ENCODE measurements at regions not wholly inside any gene's neighbourhood (a gene's known extent, or its start where the extent isn't known, plus 50 kb on each side); places are given as distances from the start of the nearest gene placed in this dataset.

DNA sequence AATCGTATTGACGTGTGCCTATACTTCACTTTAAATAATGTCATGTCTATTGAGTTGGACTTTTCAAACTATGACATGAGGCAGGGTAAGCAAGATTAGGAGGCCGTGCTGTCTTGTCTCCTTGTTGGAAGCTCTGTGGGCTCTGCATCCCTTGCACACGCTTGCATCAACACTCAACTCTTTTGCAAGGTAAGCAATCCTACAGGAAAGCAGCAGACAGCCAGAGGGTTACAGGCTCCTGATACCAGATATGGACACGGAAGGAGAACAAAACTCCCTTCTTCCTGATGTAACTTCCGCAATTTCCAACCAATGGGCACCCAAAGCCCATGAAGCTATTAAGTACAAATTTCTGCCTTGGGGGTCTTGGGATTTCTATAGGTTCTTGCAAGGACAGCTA is 1520.7 kb upstream of the B3GALT2 start:
- POLR2A ChIA-PET = no interaction called here
- no peak overlapping the region for H3K4me3 Mint-ChIP-seq
- CTCF ChIA-PET = no interaction called here
- intact Hi-C loops (cut with DNase I, micrococcal nuclease) = no loop called here
- ATAC-seq (no peak), DNase-seq (no peak)
- no peaks in the 10 kb centered on the region for H3K4me1 Mint-ChIP-seq
- H3K36me3 Mint-ChIP-seq (ENCODE audit: low read depth) = no peaks in the 10 kb centered on the region
- no peaks in the 10 kb centered on the region for H3K27me3 Mint-ChIP-seq
- peaks cover 2% of the 10 kb centered on the region for H3K9me3 Mint-ChIP-seq (ENCODE audit: low read depth)
- H3K27ac Mint-ChIP-seq = no peak overlapping the region

- Mint-ChIP-seq H3K9me3 (ENCODE audit: low read depth) (peaks cover 2% of the 10 kb centered on the region), H3K27me3 (no peaks in the 10 kb centered on the region), H3K4me1 (no peaks in the 10 kb centered on the region), H3K27ac (no peak overlapping the region), H3K36me3 (ENCODE audit: low read depth) (no peaks in the 10 kb centered on the region), H3K4me3 (no peak overlapping the region)
- ChIA-PET CTCF (interaction anchor here (0.9 kb wide), 1 partner anchor 37 kb away, joined by 3 read pairs; no protein-coding TSS in a partner anchor), POLR2A (no interaction called here)
- intact Hi-C loops (cut with DNase I, micrococcal nuclease) = no loop called here
- peak; percentile 16 for ATAC-seq
- no peak for DNase-seq
Observed at GRCh38 chr1:194705123-194705854, 1518.9 kb upstream of the B3GALT2 start.

DNA sequence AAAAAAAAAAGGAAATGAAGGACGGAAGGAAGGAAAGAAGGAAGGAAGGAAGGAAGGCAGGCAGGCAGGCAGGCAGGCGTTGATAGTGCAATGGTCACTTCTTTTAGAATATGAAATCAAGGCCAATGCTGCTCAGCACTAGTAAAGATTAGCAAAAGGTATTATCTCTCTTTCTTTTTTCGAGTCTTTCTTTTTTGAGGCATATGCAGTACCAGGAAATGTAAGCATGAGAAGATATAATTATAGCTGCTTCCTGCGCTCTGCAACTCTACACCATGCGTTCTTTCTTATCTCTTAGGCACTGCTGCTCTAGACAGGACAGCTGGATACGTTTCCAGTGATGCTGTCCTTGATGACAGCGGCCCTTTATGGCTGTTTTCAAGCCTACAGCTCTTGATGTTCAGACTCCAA is 1512.5 kb upstream of the B3GALT2 start:
- Mint-ChIP-seq H3K36me3 (ENCODE audit: low read depth) (no peaks in the 10 kb centered on the region), H3K4me1 (no peaks in the 10 kb centered on the region), H3K27ac (no peak overlapping the region), H3K9me3 (ENCODE audit: low read depth) (no peaks in the 10 kb centered on the region), H3K27me3 (no peaks in the 10 kb centered on the region), H3K4me3 (no peak overlapping the region)
- ChIA-PET CTCF (interaction anchor here (1.3 kb wide), 1 partner anchor 14 kb away, joined by 4 read pairs; no protein-coding TSS in a partner anchor), POLR2A (no interaction called here)
- ATAC-seq (no peak), DNase-seq (no peak)
- intact Hi-C loops (cut with DNase I, micrococcal nuclease) = no loop called here

DNA sequence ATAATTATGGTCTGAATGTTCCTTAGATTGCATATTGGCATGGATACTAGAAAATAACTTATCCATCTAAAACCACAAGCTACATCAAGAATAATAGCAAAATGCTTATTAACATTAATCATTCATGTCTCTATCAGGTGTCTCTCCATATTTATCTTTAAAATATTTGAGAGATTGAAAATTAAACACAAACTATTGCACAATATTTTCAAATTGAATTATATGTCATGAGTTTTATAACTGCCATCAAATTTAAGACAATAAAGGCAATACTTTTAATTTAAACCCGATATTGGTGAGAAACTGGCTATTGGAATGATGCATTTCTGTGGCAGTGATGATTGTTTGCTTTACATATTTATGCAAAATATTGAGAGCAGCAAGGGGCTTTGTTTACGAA is 1506.8 kb upstream of the B3GALT2 start:
- Mint-ChIP-seq H3K4me3 (no peak overlapping the region), H3K4me1 (no peaks in the 10 kb centered on the region), H3K9me3 (ENCODE audit: low read depth) (no peaks in the 10 kb centered on the region), H3K27me3 (no peaks in the 10 kb centered on the region), H3K36me3 (ENCODE audit: low read depth) (no peaks in the 10 kb centered on the region), H3K27ac (no peak overlapping the region)
- DNase-seq (no peak), ATAC-seq (no peak)
- intact Hi-C loops (cut with DNase I, micrococcal nuclease) = no loop called here
- ChIA-PET CTCF (no interaction called here), POLR2A (no interaction called here)

GRCh38 chr1:194684636-194685035 is 1498.2 kb upstream of the B3GALT2 start:
- no peaks in the 10 kb centered on the region for H3K9me3 Mint-ChIP-seq (ENCODE audit: low read depth)
- no peaks in the 10 kb centered on the region for H3K36me3 Mint-ChIP-seq (ENCODE audit: low read depth)
- POLR2A ChIA-PET = no interaction called here
- H3K4me1 Mint-ChIP-seq = no peaks in the 10 kb centered on the region
- no peaks in the 10 kb centered on the region for H3K27me3 Mint-ChIP-seq
- no peak overlapping the region for H3K27ac Mint-ChIP-seq
- ATAC-seq = no peak
- intact Hi-C loops (cut with DNase I, micrococcal nuclease) = loop anchor here in 1 of 2 experiments (5.0 kb wide), 1 partner anchor 1483 kb away; no protein-coding TSS in a partner anchor
- DNase-seq = no peak
- CTCF ChIA-PET = no interaction called here
- H3K4me3 Mint-ChIP-seq = no peak overlapping the region

GRCh38 chr1:194658090-194658439 is 1471.7 kb upstream of the B3GALT2 start:
- ATAC-seq = peak; percentile 23
- Mint-ChIP-seq H3K27me3 (no peaks in the 10 kb centered on the region), H3K36me3 (ENCODE audit: low read depth) (no peaks in the 10 kb centered on the region), H3K4me1 (no peaks in the 10 kb centered on the region), H3K9me3 (ENCODE audit: low read depth) (peaks cover 4% of the 10 kb centered on the region), H3K4me3 (no peak overlapping the region), H3K27ac (no peak overlapping the region)
- no peak for DNase-seq
- intact Hi-C loops (cut with DNase I, micrococcal nuclease) = no loop called here
- ChIA-PET CTCF (no interaction called here), POLR2A (no interaction called here)

DNA sequence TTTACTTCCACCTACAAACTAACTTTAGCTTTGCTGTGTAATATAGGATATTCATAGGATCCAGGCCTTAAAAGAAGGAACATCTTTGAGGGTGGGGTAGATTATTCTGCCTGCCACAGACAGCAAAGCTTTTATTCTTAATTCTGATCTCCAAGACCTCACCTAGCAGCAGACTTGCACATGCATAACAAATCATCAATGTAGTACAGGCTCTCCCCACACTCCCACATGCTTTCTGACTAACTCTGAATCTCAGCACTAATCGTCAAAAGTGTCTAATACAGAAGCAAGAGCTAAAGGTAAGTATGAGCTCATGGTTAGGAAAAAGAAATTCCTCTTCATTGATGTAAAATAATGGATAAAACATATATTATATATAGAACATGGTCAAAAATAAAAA is 1468.5 kb upstream of the B3GALT2 start:
- DNase-seq = no peak
- Mint-ChIP-seq H3K9me3 (ENCODE audit: low read depth) (no peaks in the 10 kb centered on the region), H3K36me3 (ENCODE audit: low read depth) (no peaks in the 10 kb centered on the region), H3K27ac (no peak overlapping the region), H3K27me3 (no peaks in the 10 kb centered on the region), H3K4me3 (no peak overlapping the region), H3K4me1 (no peaks in the 10 kb centered on the region)
- ChIA-PET POLR2A (no interaction called here), CTCF (interaction anchor here (1.1 kb wide), 1 partner anchor 18 kb away, joined by 3 read pairs; no protein-coding TSS in a partner anchor)
- no peak for ATAC-seq
- intact Hi-C loops (cut with DNase I, micrococcal nuclease) = no loop called here

DNA sequence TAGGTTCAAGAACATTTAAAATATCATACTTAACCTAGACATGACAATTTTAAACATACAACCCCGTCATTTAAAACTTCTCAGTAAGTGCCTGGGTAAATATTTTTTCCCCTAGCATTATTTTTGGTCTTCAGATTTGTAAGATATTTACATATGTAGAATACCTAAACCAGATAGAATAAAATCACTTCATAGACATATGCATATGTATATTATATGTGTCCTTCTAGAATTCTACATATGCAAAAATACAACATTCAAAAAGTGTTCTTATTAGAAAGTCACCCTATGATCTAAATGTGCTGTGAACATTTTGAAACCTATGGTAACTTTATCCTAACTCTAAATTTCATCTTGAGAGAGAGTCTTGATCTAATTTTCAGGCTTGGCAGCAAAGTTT is 1467.0 kb upstream of the B3GALT2 start:
- intact Hi-C loops (cut with DNase I, micrococcal nuclease) = no loop called here
- no peaks in the 10 kb centered on the region for H3K36me3 Mint-ChIP-seq (ENCODE audit: low read depth)

DNA sequence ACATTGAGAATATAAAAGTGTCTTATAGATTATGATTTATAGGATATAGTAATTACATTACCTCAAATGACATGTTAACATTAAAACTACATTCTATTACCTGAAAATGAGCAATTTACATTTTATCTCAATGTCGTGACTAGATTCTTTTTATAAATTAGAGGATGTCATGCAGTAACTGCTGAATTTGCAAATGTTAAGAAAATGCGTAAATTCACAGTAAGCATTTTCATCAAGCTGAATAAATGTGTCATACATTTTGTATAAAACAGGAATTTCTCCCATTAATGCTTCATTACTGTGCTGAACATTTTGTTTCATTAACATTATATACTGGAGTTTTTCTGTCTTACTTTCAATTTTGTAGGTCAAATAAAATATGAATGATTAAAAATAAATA is 1460.7 kb upstream of the B3GALT2 start:
- Mint-ChIP-seq H3K27ac (no peak overlapping the region), H3K4me3 (no peak overlapping the region), H3K27me3 (no peaks in the 10 kb centered on the region), H3K9me3 (ENCODE audit: low read depth) (no peaks in the 10 kb centered on the region), H3K36me3 (ENCODE audit: low read depth) (no peaks in the 10 kb centered on the region), H3K4me1 (no peaks in the 10 kb centered on the region)
- no peak for ATAC-seq
- intact Hi-C loops (cut with DNase I, micrococcal nuclease) = no loop called here
- ChIA-PET POLR2A (no interaction called here), CTCF (no interaction called here)
- DNase-seq = no peak

More for the DNA sequence above, 1467.0 kb upstream of the B3GALT2 start:
- Mint-ChIP-seq H3K4me1 (no peaks in the 10 kb centered on the region), H3K27ac (no peak overlapping the region), H3K9me3 (ENCODE audit: low read depth) (no peaks in the 10 kb centered on the region), H3K4me3 (no peak overlapping the region), H3K27me3 (no peaks in the 10 kb centered on the region)
- ChIA-PET POLR2A (no interaction called here), CTCF (interaction anchor here (0.9 kb wide), 1 partner anchor 171 kb away, joined by 3 read pairs; no protein-coding TSS in a partner anchor)
- ATAC-seq (no peak), DNase-seq (no peak)

- Mint-ChIP-seq H3K27ac (no peak overlapping the region), H3K4me1 (no peaks in the 10 kb centered on the region), H3K27me3 (no peaks in the 10 kb centered on the region), H3K9me3 (ENCODE audit: low read depth) (peaks cover 6% of the 10 kb centered on the region), H3K36me3 (ENCODE audit: low read depth) (no peaks in the 10 kb centered on the region), H3K4me3 (no peak overlapping the region)
- no peak for ATAC-seq
- POLR2A ChIA-PET = no interaction called here
- intact Hi-C loops (cut with DNase I, micrococcal nuclease) = no loop called here
- no peak for DNase-seq
- CTCF ChIA-PET = no interaction called here
Observed at GRCh38 chr1:194644528-194644927, 1458.1 kb upstream of the B3GALT2 start.

DNA sequence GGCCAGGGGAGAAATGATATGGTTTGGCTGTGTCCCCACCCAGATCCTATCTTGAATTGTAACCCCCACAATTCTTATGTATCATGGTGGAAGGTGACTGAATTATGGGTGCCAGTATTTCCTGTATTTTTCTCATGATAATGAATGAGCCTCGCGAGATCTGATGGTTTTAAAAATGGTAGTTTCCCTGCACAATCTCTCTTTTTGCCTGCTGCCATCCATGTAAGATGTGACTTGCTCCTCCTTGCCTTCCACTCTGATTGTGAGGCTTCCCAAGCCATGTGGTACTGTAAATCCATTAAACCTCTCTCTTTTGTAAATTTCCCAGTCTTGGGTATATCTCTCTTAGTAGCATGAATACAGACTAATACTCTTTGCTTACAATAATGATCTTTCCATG is 1453.9 kb upstream of the B3GALT2 start:
- peaks cover 2% of the 10 kb centered on the region for H3K27me3 Mint-ChIP-seq
- H3K9me3 Mint-ChIP-seq (ENCODE audit: low read depth) = peaks cover 6% of the 10 kb centered on the region
- CTCF ChIA-PET = interaction anchor here (0.7 kb wide), 1 partner anchor 209 kb away, joined by 3 read pairs; no protein-coding TSS in a partner anchor
- ATAC-seq (no peak), DNase-seq (no peak)
- POLR2A ChIA-PET = no interaction called here
- no peaks in the 10 kb centered on the region for H3K4me1 Mint-ChIP-seq
- H3K27ac Mint-ChIP-seq = no peak overlapping the region
- no peaks in the 10 kb centered on the region for H3K36me3 Mint-ChIP-seq (ENCODE audit: low read depth)
- intact Hi-C loops (cut with DNase I, micrococcal nuclease) = no loop called here
- no peak overlapping the region for H3K4me3 Mint-ChIP-seq

- Mint-ChIP-seq H3K4me3 (no peak overlapping the region), H3K27ac (no peak overlapping the region), H3K27me3 (no peaks in the 10 kb centered on the region), H3K9me3 (ENCODE audit: low read depth) (peaks cover 2% of the 10 kb centered on the region), H3K4me1 (no peaks in the 10 kb centered on the region), H3K36me3 (ENCODE audit: low read depth) (no peaks in the 10 kb centered on the region)
- intact Hi-C loops (cut with DNase I, micrococcal nuclease) = loop anchor here in 1 of 2 experiments (1.0 kb wide), 1 partner anchor 8 kb away; no protein-coding TSS in a partner anchor
- POLR2A ChIA-PET = no interaction called here
- CTCF ChIA-PET = no interaction called here
- DNase-seq (no peak), ATAC-seq (no peak)
Observed at GRCh38 chr1:194629011-194629410, 1442.6 kb upstream of the B3GALT2 start.
